ENCODE measurements at regions not wholly inside any gene's neighbourhood (a gene's known extent, or its start where the extent isn't known, plus 50 kb on each side); places are given as distances from the start of the nearest gene placed in this dataset.

DNA sequence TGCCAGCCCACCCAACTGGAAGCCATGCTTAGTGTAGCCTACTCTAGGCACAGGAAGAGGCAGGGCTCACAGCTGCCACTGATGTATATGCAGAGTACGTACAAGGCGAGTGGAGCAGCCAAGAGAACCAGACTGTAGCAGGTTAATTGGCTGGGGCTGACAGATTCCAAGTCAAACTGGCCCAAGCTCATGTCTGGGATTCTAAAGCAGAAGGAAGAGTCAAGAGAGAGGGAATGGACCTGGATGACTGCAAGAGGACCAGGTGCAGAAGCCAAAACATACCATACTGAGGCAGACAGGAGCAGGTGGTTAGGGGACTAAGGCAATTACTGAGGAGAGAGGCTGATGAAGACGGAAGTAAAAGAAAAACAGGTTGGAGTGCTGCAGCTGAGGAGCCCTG, 51.3 kb upstream of the LRRN2 start:
- no peak for DNase-seq (ENCODE audit: insufficient read length, low spot score, missing footprints)
- Histone ChIP-seq H3K4me2 (ENCODE audit: insufficient read depth, low read length) (no peak overlapping the region), H2AFZ (ENCODE audit: low read length) (no peak overlapping the region), H3K4me1 (ENCODE audit: insufficient read depth, low read length) (no peaks in the 10 kb centered on the region), H3K27me3 (ENCODE audit: insufficient read depth, low read length) (peaks cover 59% of the 10 kb centered on the region), H4K20me1 (ENCODE audit: insufficient read depth, low read length) (no peaks in the 10 kb centered on the region), H3K79me2 (ENCODE audit: insufficient read depth, low read length) (no peaks in the 10 kb centered on the region), H3K36me3 (ENCODE audit: insufficient read depth, low read length) (no peaks in the 10 kb centered on the region), H3K27ac (ENCODE audit: low read depth, low read length) (no peak overlapping the region), H3K4me3 (ENCODE audit: insufficient read depth, low read length) (no peak overlapping the region), H3K9me3 (ENCODE audit: low read depth, low read length) (no peaks in the 10 kb centered on the region)
- no peak for TF ChIP-seq CTCF (IDR thresholded peaks at IDR 0.05; ENCODE audit: extremely low read depth, low read depth, low read length)

- no peak for TF ChIP-seq CTCF (IDR thresholded peaks at IDR 0.05; ENCODE audit: extremely low read depth, low read depth, low read length)
- no peak overlapping the region for H3K4me3 ChIP-seq (ENCODE audit: insufficient read depth, low read length)
- H3K79me2 ChIP-seq (ENCODE audit: insufficient read depth, low read length) = no peaks in the 10 kb centered on the region
- no peak overlapping the region for H2AFZ ChIP-seq (ENCODE audit: low read length)
- no peak for DNase-seq (ENCODE audit: insufficient read length, low spot score, missing footprints)
- H3K4me1 ChIP-seq (ENCODE audit: insufficient read depth, low read length) = no peaks in the 10 kb centered on the region
- H3K27me3 ChIP-seq (ENCODE audit: insufficient read depth, low read length) = peaks cover 57% of the 10 kb centered on the region
- H4K20me1 ChIP-seq (ENCODE audit: insufficient read depth, low read length) = no peaks in the 10 kb centered on the region
- H3K4me2 ChIP-seq (ENCODE audit: insufficient read depth, low read length) = no peak overlapping the region
- H3K36me3 ChIP-seq (ENCODE audit: insufficient read depth, low read length) = no peaks in the 10 kb centered on the region
- no peak overlapping the region for H3K27ac ChIP-seq (ENCODE audit: low read depth, low read length)
- H3K9me3 ChIP-seq (ENCODE audit: low read depth, low read length) = no peaks in the 10 kb centered on the region
Measured at GRCh38 chr1:204738506-204738905, 53.0 kb upstream of the LRRN2 start.

DNA sequence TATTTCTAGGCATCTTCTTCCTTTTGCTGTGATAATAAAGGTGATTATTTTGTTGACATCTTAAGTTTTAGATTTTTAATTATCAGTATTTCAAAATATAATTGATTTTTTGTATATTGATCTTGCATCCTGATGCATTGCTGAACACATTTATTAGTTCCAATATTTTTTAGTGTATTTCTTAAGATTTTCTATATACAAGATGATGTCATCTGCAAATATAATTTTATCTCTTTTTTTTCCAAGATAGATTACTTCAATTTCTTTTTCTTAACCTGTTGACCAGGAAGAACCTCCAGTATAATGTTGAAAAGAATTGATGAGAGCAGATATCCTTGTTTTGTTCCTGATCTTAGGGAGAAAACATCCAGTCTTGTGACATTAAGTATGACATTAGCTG, 54.8 kb upstream of the LRRN2 start:
- Histone ChIP-seq H3K4me1 (ENCODE audit: insufficient read depth, low read length) (no peaks in the 10 kb centered on the region), H3K4me2 (ENCODE audit: insufficient read depth, low read length) (no peak overlapping the region), H3K79me2 (ENCODE audit: insufficient read depth, low read length) (no peaks in the 10 kb centered on the region), H3K36me3 (ENCODE audit: insufficient read depth, low read length) (no peaks in the 10 kb centered on the region), H2AFZ (ENCODE audit: low read length) (no peak overlapping the region), H3K4me3 (ENCODE audit: insufficient read depth, low read length) (no peak overlapping the region), H4K20me1 (ENCODE audit: insufficient read depth, low read length) (no peaks in the 10 kb centered on the region), H3K27ac (ENCODE audit: low read depth, low read length) (no peak overlapping the region), H3K9me3 (ENCODE audit: low read depth, low read length) (no peaks in the 10 kb centered on the region), H3K27me3 (ENCODE audit: insufficient read depth, low read length) (peaks cover 45% of the 10 kb centered on the region)
- TF ChIP-seq CTCF (IDR thresholded peaks at IDR 0.05; ENCODE audit: extremely low read depth, low read depth, low read length) = no peak
- no peak for DNase-seq (ENCODE audit: insufficient read length, low spot score, missing footprints)

DNA sequence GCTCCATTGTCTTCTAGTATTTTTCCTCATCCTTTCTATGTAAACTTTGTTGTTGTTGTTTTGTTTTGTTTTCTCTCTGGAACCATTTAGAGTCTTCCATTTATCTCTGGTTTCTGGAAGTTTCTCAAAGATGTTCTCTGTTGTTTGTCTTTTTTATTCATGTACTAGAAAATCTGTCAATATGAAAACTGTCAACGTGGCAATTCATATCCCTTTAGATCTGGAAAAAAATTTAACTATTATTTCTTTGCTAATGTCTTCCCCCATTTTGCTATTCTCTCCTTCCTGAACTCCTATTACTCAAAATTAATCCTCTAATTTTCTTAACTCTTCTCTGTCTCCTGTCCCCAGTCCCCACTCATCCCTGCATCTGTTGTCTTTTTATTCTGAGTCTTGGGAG, 55.9 kb upstream of the LRRN2 start:
- Histone ChIP-seq H3K27ac (ENCODE audit: low read depth, low read length) (no peak overlapping the region), H3K9me3 (ENCODE audit: low read depth, low read length) (no peaks in the 10 kb centered on the region), H4K20me1 (ENCODE audit: insufficient read depth, low read length) (no peaks in the 10 kb centered on the region), H3K27me3 (ENCODE audit: insufficient read depth, low read length) (peaks cover 35% of the 10 kb centered on the region), H3K4me3 (ENCODE audit: insufficient read depth, low read length) (no peak overlapping the region), H2AFZ (ENCODE audit: low read length) (no peak overlapping the region), H3K36me3 (ENCODE audit: insufficient read depth, low read length) (no peaks in the 10 kb centered on the region), H3K4me1 (ENCODE audit: insufficient read depth, low read length) (no peaks in the 10 kb centered on the region), H3K4me2 (ENCODE audit: insufficient read depth, low read length) (no peak overlapping the region), H3K79me2 (ENCODE audit: insufficient read depth, low read length) (no peaks in the 10 kb centered on the region)
- no peak for DNase-seq (ENCODE audit: insufficient read length, low spot score, missing footprints)
- no peak for TF ChIP-seq CTCF (IDR thresholded peaks at IDR 0.05; ENCODE audit: extremely low read depth, low read depth, low read length)

All from osteoblast (primary cell).